ENCODE measurements at regions not wholly inside any gene's neighbourhood (a gene's known extent, or its start where the extent isn't known, plus 50 kb on each side); places are given as distances from the start of the nearest gene placed in this dataset.

DNA sequence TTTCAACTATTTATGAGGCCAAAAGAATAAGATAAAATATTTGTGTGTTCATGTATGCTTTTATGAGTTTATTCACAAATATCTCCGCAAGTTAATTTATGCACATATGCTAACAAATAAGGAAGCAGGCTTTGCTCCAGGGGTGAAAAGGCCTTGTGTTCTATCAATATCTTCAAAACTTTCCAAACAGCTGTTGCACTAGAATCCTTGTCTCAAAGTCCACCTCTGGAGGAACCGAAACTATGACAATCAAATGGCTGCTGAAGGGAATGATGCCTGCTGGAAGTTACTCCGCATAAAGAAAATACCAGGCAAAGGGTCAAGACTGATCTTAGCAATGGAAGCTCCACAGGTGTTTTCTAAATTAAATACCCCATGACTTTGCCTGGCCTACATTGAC is 145.0 kb upstream of the GHITM start:
- Histone ChIP-seq H3K27me3 (no peaks in the 10 kb centered on the region), H3K27ac (replicated peaks in 1 of 4) (no peak overlapping the region), H3K9me3 (no peaks in the 10 kb centered on the region), H3K36me3 (no peaks in the 10 kb centered on the region), H3K4me1 (no peaks in the 10 kb centered on the region), H3K4me3 (no peak overlapping the region)
- TF ChIP-seq POLR2AphosphoS5 (IDR thresholded peaks at IDR 0.05) (no peak), POLR2A (IDR thresholded peaks at IDR 0.05; ENCODE audit: low read depth) (no peak), EP300 (IDR thresholded peaks at IDR 0.05) (no peak), CTCF (IDR thresholded peaks at IDR 0.05) (no peak)
- DNase-seq (ENCODE audit: extremely low spot score): no peak
- intact Hi-C loops (cut with DNase I): no loop called here
- WGBS: 97% methylated on average over 3 of the region's 3 CpGs

- WGBS: 68% methylated on average over 4 of the region's 4 CpGs
- TF ChIP-seq POLR2AphosphoS5 (IDR thresholded peaks at IDR 0.05): no peak
- no peak for TF ChIP-seq CTCF (IDR thresholded peaks at IDR 0.05)
- no peak for TF ChIP-seq EP300 (IDR thresholded peaks at IDR 0.05)
- TF ChIP-seq POLR2A (IDR thresholded peaks at IDR 0.05; ENCODE audit: low read depth): no peak
- no peaks in the 10 kb centered on the region for H3K9me3 ChIP-seq
- DNase-seq (ENCODE audit: extremely low spot score): no peak
- H3K4me3 ChIP-seq: no peak overlapping the region
- H3K4me1 ChIP-seq: no peaks in the 10 kb centered on the region
- intact Hi-C loops (cut with DNase I): no loop called here
- no peaks in the 10 kb centered on the region for H3K36me3 ChIP-seq
- no peaks in the 10 kb centered on the region for H3K27me3 ChIP-seq
- H3K27ac ChIP-seq (replicated peaks in 1 of 4): no peak overlapping the region
These were observed 143.5 kb upstream of the GHITM start for GRCh38 chr10:83995738-83996331.

GRCh38 chr10:84004221-84004620 is 135.1 kb upstream of the GHITM start:
- no peaks in the 10 kb centered on the region for H3K36me3 ChIP-seq
- no peaks in the 10 kb centered on the region for H3K9me3 ChIP-seq
- H3K27ac ChIP-seq (replicated peaks in 1 of 4): no peak overlapping the region
- H3K4me3 ChIP-seq: no peak overlapping the region
- TF ChIP-seq CTCF (IDR thresholded peaks at IDR 0.05) (no peak), EP300 (IDR thresholded peaks at IDR 0.05) (no peak), POLR2A (IDR thresholded peaks at IDR 0.05; ENCODE audit: low read depth) (no peak), POLR2AphosphoS5 (IDR thresholded peaks at IDR 0.05) (no peak)
- intact Hi-C loops (cut with DNase I): no loop called here
- WGBS: 85% methylated on average over 2 of the region's 2 CpGs
- H3K27me3 ChIP-seq: peaks cover 0 to 6% (median 0%) of the 10 kb centered on the region in 4 donors
- no peak for DNase-seq (ENCODE audit: extremely low spot score)
- H3K4me1 ChIP-seq: no peaks in the 10 kb centered on the region

DNA sequence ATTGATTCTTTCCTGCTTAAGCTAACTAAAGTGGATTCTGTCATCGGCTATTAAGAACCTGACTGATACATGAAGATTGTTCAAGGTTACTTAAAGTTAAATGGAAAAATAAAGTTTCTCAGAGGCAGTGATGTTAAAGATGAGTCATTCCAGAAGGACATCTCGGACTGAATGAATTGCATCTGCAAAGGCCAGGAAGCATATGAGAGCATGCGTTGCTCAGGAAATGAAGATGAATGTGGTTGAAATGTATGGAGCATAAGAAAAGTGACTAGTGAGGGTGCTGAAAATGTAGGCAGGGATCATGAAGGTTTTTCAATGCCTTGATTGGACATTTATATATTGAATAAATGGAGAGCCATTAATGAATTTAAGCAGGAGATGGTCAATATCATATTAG is 133.9 kb upstream of the GHITM start:
- TF ChIP-seq CTCF (IDR thresholded peaks at IDR 0.05): no peak
- no peak for TF ChIP-seq EP300 (IDR thresholded peaks at IDR 0.05)
- 54% methylated on average over 3 of the region's 3 CpGs for WGBS
- intact Hi-C loops (cut with DNase I): no loop called here

DNA sequence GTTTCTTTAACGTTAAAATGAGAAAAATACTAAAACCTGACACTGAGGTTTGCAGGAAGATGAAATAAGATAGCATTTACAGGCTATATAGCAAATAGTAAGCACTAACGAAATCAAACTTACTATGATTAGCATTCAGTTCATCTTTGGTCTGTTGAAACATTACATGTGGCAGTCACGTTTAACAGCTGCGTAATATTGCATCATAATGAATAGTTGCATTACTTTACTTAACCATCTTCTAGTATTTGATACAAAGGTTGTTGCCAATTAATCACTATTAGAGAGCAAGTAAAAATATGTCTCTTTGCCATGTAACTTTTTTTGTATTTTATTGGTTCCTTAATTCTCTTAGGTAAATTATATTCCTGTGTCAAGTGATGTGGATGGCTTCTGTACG is 131.8 kb upstream of the GHITM start:
- H3K4me3 ChIP-seq: no peak overlapping the region
- peaks cover 0 to 6% (median 0%) of the 10 kb centered on the region in 4 donors for H3K27me3 ChIP-seq
- WGBS: 86% methylated on average over 5 of the region's 5 CpGs
- TF ChIP-seq CTCF (IDR thresholded peaks at IDR 0.05): no peak
- no peaks in the 10 kb centered on the region for H3K9me3 ChIP-seq
- intact Hi-C loops (cut with DNase I): no loop called here
- H3K27ac ChIP-seq (replicated peaks in 1 of 4): no peak overlapping the region
- H3K36me3 ChIP-seq: no peaks in the 10 kb centered on the region
- no peaks in the 10 kb centered on the region for H3K4me1 ChIP-seq
- DNase-seq (ENCODE audit: extremely low spot score): no peak

More for the DNA sequence above, 133.9 kb upstream of the GHITM start:
- DNase-seq (ENCODE audit: extremely low spot score): no peak
- no peaks in the 10 kb centered on the region for H3K36me3 ChIP-seq
- H3K9me3 ChIP-seq: no peaks in the 10 kb centered on the region
- H3K27ac ChIP-seq (replicated peaks in 1 of 4): no peak overlapping the region
- no peaks in the 10 kb centered on the region for H3K4me1 ChIP-seq
- no peak overlapping the region for H3K4me3 ChIP-seq
- peaks cover 0 to 6% (median 0%) of the 10 kb centered on the region in 4 donors for H3K27me3 ChIP-seq
